ENCODE measurements at regions not wholly inside any gene's neighbourhood (a gene's known extent, or its start where the extent isn't known, plus 50 kb on each side); places are given as distances from the start of the nearest gene placed in this dataset.

DNA sequence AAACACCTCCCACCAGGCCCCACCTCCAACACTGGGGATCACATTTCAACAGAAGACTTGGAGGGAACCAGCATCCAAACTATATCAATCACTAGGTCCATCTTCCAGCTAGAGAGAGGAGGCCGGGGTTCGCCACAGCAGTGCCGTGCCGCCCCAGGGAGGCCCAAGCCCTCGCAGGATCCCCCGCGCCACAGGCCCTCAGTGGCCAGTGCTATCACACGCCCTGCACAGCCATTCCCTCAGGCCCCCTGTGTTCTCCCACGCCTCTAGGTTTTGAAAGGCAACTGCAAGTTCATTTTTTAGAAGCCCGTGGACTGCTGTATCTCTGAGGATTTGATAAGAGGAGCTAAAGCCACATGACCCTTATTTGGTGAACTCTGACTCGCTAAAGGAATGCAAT, 136.4 kb downstream of the OAT start:
- no peak overlapping the region for H2AFZ ChIP-seq (ENCODE audit: control insufficient read depth, low read depth, low read length)
- TF ChIP-seq ZNF24 (IDR thresholded peaks at IDR 0.05) (no peak), CREB1 (IDR thresholded peaks at IDR 0.05; ENCODE audit: low read depth) (no peak), CBX5 (IDR thresholded peaks at IDR 0.05; ENCODE audit: low read depth) (no peak), NRF1 (conservative IDR thresholded peaks at IDR 0.05; ENCODE audit: low read depth, low read length) (no peak), BRCA1 (IDR thresholded peaks at IDR 0.05; ENCODE audit: low read depth, low read length) (no peak), CEBPB (IDR thresholded peaks at IDR 0.05; ENCODE audit: borderline replicate concordance in 1 of 2, low read depth in 2 of 2, low read length in 2 of 2) (no peak), ESRRA (IDR thresholded peaks at IDR 0.05; ENCODE audit: low read length) (no peak), LARP7 (IDR thresholded peaks at IDR 0.05) (no peak), RFX5 (IDR thresholded peaks at IDR 0.05; ENCODE audit: low read depth, low read length) (no peak), SIX5 (IDR thresholded peaks at IDR 0.05; ENCODE audit: low read depth, low read length, severe bottlenecking) (no peak)
- TF ChIP-seq, protein P1, sequence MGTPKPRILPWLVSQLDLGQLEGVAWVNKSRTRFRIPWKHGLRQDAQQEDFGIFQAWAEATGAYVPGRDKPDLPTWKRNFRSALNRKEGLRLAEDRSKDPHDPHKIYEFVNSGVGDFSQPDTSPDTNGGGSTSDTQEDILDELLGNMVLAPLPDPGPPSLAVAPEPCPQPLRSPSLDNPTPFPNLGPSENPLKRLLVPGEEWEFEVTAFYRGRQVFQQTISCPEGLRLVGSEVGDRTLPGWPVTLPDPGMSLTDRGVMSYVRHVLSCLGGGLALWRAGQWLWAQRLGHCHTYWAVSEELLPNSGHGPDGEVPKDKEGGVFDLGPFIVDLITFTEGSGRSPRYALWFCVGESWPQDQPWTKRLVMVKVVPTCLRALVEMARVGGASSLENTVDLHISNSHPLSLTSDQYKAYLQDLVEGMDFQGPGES (IDR thresholded peaks at IDR 0.05), result no peak
- TF ChIP-seq, protein P2, sequence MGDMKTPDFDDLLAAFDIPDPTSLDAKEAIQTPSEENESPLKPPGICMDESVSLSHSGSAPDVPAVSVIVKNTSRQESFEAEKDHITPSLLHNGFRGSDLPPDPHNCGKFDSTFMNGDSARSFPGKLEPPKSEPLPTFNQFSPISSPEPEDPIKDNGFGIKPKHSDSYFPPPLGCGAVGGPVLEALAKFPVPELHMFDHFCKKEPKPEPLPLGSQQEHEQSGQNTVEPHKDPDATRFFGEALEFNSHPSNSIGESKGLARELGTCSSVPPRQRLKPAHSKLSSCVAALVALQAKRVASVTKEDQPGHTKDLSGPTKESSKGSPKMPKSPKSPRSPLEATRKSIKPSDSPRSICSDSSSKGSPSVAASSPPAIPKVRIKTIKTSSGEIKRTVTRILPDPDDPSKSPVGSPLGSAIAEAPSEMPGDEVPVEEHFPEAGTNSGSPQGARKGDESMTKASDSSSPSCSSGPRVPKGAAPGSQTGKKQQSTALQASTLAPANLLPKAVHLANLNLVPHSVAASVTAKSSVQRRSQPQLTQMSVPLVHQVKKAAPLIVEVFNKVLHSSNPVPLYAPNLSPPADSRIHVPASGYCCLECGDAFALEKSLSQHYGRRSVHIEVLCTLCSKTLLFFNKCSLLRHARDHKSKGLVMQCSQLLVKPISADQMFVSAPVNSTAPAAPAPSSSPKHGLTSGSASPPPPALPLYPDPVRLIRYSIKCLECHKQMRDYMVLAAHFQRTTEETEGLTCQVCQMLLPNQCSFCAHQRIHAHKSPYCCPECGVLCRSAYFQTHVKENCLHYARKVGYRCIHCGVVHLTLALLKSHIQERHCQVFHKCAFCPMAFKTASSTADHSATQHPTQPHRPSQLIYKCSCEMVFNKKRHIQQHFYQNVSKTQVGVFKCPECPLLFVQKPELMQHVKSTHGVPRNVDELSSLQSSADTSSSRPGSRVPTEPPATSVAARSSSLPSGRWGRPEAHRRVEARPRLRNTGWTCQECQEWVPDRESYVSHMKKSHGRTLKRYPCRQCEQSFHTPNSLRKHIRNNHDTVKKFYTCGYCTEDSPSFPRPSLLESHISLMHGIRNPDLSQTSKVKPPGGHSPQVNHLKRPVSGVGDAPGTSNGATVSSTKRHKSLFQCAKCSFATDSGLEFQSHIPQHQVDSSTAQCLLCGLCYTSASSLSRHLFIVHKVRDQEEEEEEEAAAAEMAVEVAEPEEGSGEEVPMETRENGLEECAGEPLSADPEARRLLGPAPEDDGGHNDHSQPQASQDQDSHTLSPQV (IDR thresholded peaks at IDR 0.05), result no peak
- TF ChIP-seq, protein P3, sequence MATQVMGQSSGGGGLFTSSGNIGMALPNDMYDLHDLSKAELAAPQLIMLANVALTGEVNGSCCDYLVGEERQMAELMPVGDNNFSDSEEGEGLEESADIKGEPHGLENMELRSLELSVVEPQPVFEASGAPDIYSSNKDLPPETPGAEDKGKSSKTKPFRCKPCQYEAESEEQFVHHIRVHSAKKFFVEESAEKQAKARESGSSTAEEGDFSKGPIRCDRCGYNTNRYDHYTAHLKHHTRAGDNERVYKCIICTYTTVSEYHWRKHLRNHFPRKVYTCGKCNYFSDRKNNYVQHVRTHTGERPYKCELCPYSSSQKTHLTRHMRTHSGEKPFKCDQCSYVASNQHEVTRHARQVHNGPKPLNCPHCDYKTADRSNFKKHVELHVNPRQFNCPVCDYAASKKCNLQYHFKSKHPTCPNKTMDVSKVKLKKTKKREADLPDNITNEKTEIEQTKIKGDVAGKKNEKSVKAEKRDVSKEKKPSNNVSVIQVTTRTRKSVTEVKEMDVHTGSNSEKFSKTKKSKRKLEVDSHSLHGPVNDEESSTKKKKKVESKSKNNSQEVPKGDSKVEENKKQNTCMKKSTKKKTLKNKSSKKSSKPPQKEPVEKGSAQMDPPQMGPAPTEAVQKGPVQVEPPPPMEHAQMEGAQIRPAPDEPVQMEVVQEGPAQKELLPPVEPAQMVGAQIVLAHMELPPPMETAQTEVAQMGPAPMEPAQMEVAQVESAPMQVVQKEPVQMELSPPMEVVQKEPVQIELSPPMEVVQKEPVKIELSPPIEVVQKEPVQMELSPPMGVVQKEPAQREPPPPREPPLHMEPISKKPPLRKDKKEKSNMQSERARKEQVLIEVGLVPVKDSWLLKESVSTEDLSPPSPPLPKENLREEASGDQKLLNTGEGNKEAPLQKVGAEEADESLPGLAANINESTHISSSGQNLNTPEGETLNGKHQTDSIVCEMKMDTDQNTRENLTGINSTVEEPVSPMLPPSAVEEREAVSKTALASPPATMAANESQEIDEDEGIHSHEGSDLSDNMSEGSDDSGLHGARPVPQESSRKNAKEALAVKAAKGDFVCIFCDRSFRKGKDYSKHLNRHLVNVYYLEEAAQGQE (IDR thresholded peaks at IDR 0.05; ENCODE audit: low read depth, low read length), result no peak
- TF ChIP-seq, protein P4, sequence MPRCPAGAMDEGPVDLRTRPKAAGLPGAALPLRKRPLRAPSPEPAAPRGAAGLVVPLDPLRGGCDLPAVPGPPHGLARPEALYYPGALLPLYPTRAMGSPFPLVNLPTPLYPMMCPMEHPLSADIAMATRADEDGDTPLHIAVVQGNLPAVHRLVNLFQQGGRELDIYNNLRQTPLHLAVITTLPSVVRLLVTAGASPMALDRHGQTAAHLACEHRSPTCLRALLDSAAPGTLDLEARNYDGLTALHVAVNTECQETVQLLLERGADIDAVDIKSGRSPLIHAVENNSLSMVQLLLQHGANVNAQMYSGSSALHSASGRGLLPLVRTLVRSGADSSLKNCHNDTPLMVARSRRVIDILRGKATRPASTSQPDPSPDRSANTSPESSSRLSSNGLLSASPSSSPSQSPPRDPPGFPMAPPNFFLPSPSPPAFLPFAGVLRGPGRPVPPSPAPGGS (IDR thresholded peaks at IDR 0.05; ENCODE audit: borderline replicate concordance, insufficient read depth, low read depth, low read length, poor library complexity, severe bottlenecking), result no peak

More for the DNA sequence above, 136.4 kb downstream of the OAT start:
- Histone ChIP-seq H3K9me3 (replicated peaks; ENCODE audit: control insufficient read depth, insufficient read depth, low read length) (no peaks in the 10 kb centered on the region; the same call in 2 of the 3 replicates), H3K4me1 (ENCODE audit: control insufficient read depth, insufficient read depth, low read length) (peaks cover 24% of the 10 kb centered on the region), H3K27ac (ENCODE audit: control insufficient read depth, insufficient read depth) (no peak overlapping the region), H3K9ac (ENCODE audit: control insufficient read depth, insufficient read depth, low read length) (no peak overlapping the region), H3K4me3 (no peak overlapping the region), H3K79me2 (ENCODE audit: control insufficient read depth, insufficient read depth, low read length) (no peaks in the 10 kb centered on the region), H3K27me3 (replicated peaks in 1 of 2; ENCODE audit: control insufficient read depth in 2 of 2, insufficient read depth in 2 of 2, low read length in 1 of 2) (no peaks in the 10 kb centered on the region; a peak in 1 of 4 replicates), H3K4me2 (ENCODE audit: control insufficient read depth, insufficient read depth) (no peak overlapping the region), H4K20me1 (ENCODE audit: control insufficient read depth, insufficient read depth) (no peaks in the 10 kb centered on the region), H3K36me3 (ENCODE audit: control insufficient read depth in 2 of 2, insufficient read depth in 2 of 2, low read length in 1 of 2) (no peaks in the 10 kb centered on the region)
- intact Hi-C loops (cut with micrococcal nuclease; ENCODE audit: unreplicated experiment), result no loop called here
- ChIA-PET CTCF (no interaction called here), POLR2A (no interaction called here), SMC1A (ENCODE audit: uncharacterized antibody, unreplicated experiment) (interaction anchor here (0.7 kb wide), 1 partner anchor 219 kb away, joined by 3 read pairs; no protein-coding TSS in a partner anchor), RAD21 (ENCODE audit: unreplicated experiment) (no interaction called here)
- in situ Hi-C loops (cut with MboI), result loop anchor here (10.0 kb wide), 1 partner anchor 888 kb away; no protein-coding TSS in a partner anchor
- ATAC-seq (no peak), DNase-seq (ENCODE audit: low read depth, low spot score) (no peak), FAIRE-seq (no peak)
- no TSS peak for BruUV-seq (replicated peaks)
- 81% methylated on average over 11 of the region's 11 CpGs for WGBS (ENCODE audit: insufficient coverage, insufficient replicate concordance, low lambda C conversion rate, missing lambda C conversion rate)

Data from GM12878 (cell line).